HepG2 (cell line): ENCODE measurements at regions not wholly inside any gene's neighbourhood (a gene's known extent, or its start where the extent isn't known, plus 50 kb on each side); places are given as distances from the start of the nearest gene placed in this dataset.

Experiments used
- CBX1 ChIP-seq: IDR thresholded peaks from one replicate; pipeline ENCODE4 v1.6.1; 2016; ENCODE audit warnings: antibody characterized with exemption, low read depth
- E2F1 ChIP-seq: sonication (generic); formaldehyde crosslinking; IDR thresholded peaks from 2 replicates; pipeline ENCODE4 v1.5.0; 2020; ENCODE audit warnings: missing genetic modification reagents
- ETV5 ChIP-seq: IDR thresholded peaks from 2 replicates; pipeline ENCODE4 v1.6.1; 2018; ENCODE audit warnings: missing biosample characterization, missing genetic modification reagents, inconsistent platforms, borderline replicate concordance
- GMEB1 ChIP-seq: sonication (generic); formaldehyde crosslinking; IDR thresholded peaks from 2 replicates; pipeline ENCODE4 v1.5.1; 2020; ENCODE audit warnings: missing genetic modification reagents, mild to moderate bottlenecking, borderline replicate concordance
- HMGA1 ChIP-seq: sonication (generic); formaldehyde crosslinking; conservative IDR thresholded peaks from 2 replicates; pipeline ENCODE4 v1.4.0; 2020; ENCODE audit warnings: missing genetic modification reagents
- ISL2 ChIP-seq: sonication (generic); formaldehyde crosslinking; IDR thresholded peaks from 2 replicates; pipeline ENCODE4 v1.5.0; 2020; ENCODE audit warnings: missing genetic modification reagents
- KLF6 ChIP-seq: IDR thresholded peaks from 2 replicates; pipeline ENCODE4 v1.8.0; 2016; ENCODE audit warnings: missing biosample characterization, missing genetic modification reagents
- POLR2AphosphoS2 ChIP-seq: IDR thresholded peaks from 2 replicates; pipeline ENCODE4 v1.6.1; 2011; ENCODE audit warnings: low read depth, low read length, improper control_type of control experiment
- RXRB ChIP-seq: IDR thresholded peaks from 2 replicates; pipeline ENCODE4 v1.6.1; 2016; ENCODE audit warnings: borderline replicate concordance, missing genetic modification reagents, missing compliant biosample characterization
- THAP9 ChIP-seq: sonication (generic); formaldehyde crosslinking; IDR thresholded peaks from 2 replicates; pipeline ENCODE4; 2020; ENCODE audit warnings: missing genetic modification reagents, mild to moderate bottlenecking, borderline replicate concordance
- U2AF1 ChIP-seq: fragments of 200-400 bp; formaldehyde crosslinking; optimal IDR thresholded peaks from 2 replicates; pipeline ENCODE3; 2017; ENCODE audit warnings: mild to moderate bottlenecking, low read depth, low read length
- WIZ ChIP-seq: sonication (generic); formaldehyde crosslinking; IDR thresholded peaks from 2 replicates; pipeline ENCODE4 v1.5.1; 2020; ENCODE audit warnings: mild to moderate bottlenecking, missing genetic modification reagents
- YY1 ChIP-seq: IDR thresholded peaks from 2 replicates; pipeline ENCODE4 v1.6.1; 2011; ENCODE audit warnings: low read length, low read depth, moderate library complexity, mild to moderate bottlenecking; ENCODE audit not compliant: insufficient read depth, insufficient replicate concordance
- ZBTB7B ChIP-seq: sonication (generic); formaldehyde crosslinking; IDR thresholded peaks from 2 replicates; pipeline ENCODE4 v1.4.0; 2020; ENCODE audit warnings: missing genetic modification reagents
- ZFY ChIP-seq: sonication (generic); formaldehyde crosslinking; IDR thresholded peaks from 2 replicates; pipeline ENCODE4 v1.4.0; 2020; ENCODE audit warnings: missing genetic modification reagents
- ZHX2 ChIP-seq, 2 experiments: sonication (generic) in 1 of 2; formaldehyde crosslinking in 1 of 2; IDR thresholded peaks; 2 replicates each; pipeline versions ENCODE4 v1.6.1 to v1.9.0; 2014 to 2022; ENCODE audit warnings: antibody characterized with exemption in 1 of 2, borderline replicate concordance in 1 of 2, inconsistent platforms in 1 of 2, low read depth in 1 of 2, missing genetic modification reagents in 1 of 2
- ZNF749 ChIP-seq: sonication (generic); formaldehyde crosslinking; IDR thresholded peaks from 2 replicates; pipeline ENCODE4 v1.8.0; 2022; ENCODE audit warnings: mild to moderate bottlenecking, missing genetic modification reagents, moderate library complexity, borderline replicate concordance
- ZNF788 ChIP-seq: sonication (generic); formaldehyde crosslinking; IDR thresholded peaks from 2 replicates; pipeline ENCODE4 v1.5.0; 2020; ENCODE audit warnings: mild to moderate bottlenecking, missing genetic modification reagents, borderline replicate concordance

- 0 out of 2 replicates have a peak, but pooled peaks have one; percentile 19 for TF ChIP-seq ZNF788 (CRISPR knock-in tag)
- TF ChIP-seq ISL2 (CRISPR knock-in tag), result peak; percentile 56; the same call in 1 of the 2 replicates
- no peak for TF ChIP-seq ZNF749
- TF ChIP-seq U2AF1, result no peak
- peak; percentile 86 for TF ChIP-seq ZBTB7B
- peak; percentile 93 for TF ChIP-seq ETV5
- no peak for TF ChIP-seq POLR2AphosphoS2
- TF ChIP-seq RXRB (CRISPR knock-in tag), result peak; percentile 37; the same call in 1 of the 2 replicates
- TF ChIP-seq E2F1 (CRISPR knock-in tag), result 0 out of 2 replicates have a peak, but pooled peaks have one; percentile 27
- TF ChIP-seq KLF6 (CRISPR knock-in tag), result 0 out of 2 replicates have a peak, but pooled peaks have one; percentile 57
- TF ChIP-seq ZHX2 (IDR thresholded peaks at IDR 0.05; ENCODE audit: low read depth), result no peak
- no peak for TF ChIP-seq ZHX2 (CRISPR knock-in tag; IDR thresholded peaks at IDR 0.05; ENCODE audit: borderline replicate concordance)
- peak; percentile 69 for TF ChIP-seq CBX1
- no peak for TF ChIP-seq HMGA1 (CRISPR knock-in tag)
- 0 out of 2 replicates have a peak, but pooled peaks have one; percentile 18 for TF ChIP-seq ZFY (CRISPR knock-in tag)
- no peak for TF ChIP-seq WIZ (CRISPR knock-in tag)
- peak; percentile 38; the same call in 1 of the 2 replicates for TF ChIP-seq THAP9 (CRISPR knock-in tag)
- TF ChIP-seq YY1, result peak; percentile 39
- TF ChIP-seq GMEB1, result peak; percentile 42; the same call in 1 of the 2 replicates
These were observed 305.6 kb upstream of the CXCR4 start (continued) for GRCh38 chr2:136423516-136423996.
